Activated naive CD8-positive, alpha-beta T cell treated with anti-CD3 and anti-CD28 coated beads for 36 hours (primary cell): ENCODE measurements at regions not wholly inside any gene's neighbourhood (a gene's known extent, or its start where the extent isn't known, plus 50 kb on each side); places are given as distances from the start of the nearest gene placed in this dataset.

Experiments
- DNase-seq: peaks from one replicate; pipeline ENCODE4 v3.0.0; 2021
- H3K27ac Mint-ChIP-seq: one replicate; pipeline ENCODE4 v1.8.0; 2022; ENCODE audit warnings: mild to moderate bottlenecking, moderate library complexity, mixed read lengths
- H3K27me3 Mint-ChIP-seq: one replicate; pipeline ENCODE4 v1.8.0; 2022; ENCODE audit warnings: mild to moderate bottlenecking, mixed read lengths
- H3K36me3 Mint-ChIP-seq: one replicate; pipeline ENCODE4 v1.8.0; 2021; ENCODE audit warnings: mild to moderate bottlenecking, mixed read lengths
- H3K4me1 Mint-ChIP-seq: one replicate; pipeline ENCODE4 v1.8.0; 2021; ENCODE audit warnings: mixed read lengths
- H3K4me3 Mint-ChIP-seq: one replicate; pipeline ENCODE4 v1.8.0; 2022; ENCODE audit warnings: mild to moderate bottlenecking, moderate library complexity, mixed read lengths
- H3K9me3 Mint-ChIP-seq: one replicate; pipeline ENCODE4 v1.8.0; 2022; ENCODE audit warnings: mixed read lengths

DNA sequence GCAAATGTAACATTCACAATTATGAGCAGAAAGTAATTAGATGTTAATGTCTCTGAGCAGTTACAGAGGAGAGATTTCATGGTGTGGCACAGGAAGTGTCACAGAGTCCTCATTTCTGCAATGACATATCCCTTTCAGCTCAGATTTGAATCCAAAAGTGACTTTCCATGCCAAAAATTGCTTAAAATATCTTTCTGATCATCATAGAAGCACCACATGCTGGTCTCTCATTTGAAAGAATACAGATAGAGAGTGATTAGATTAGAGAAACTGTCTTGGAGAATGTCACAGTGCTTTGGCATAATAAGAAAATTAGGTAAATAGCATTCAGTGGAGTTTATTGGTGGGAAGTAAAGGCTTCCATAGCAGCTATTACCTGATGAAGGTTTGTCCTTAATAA lies 383.4 kb upstream of the CDH2 start:
- H3K36me3 Mint-ChIP-seq, result no peaks in the 10 kb centered on the region
- H3K27ac Mint-ChIP-seq, result no peak overlapping the region
- H3K4me1 Mint-ChIP-seq, result no peaks in the 10 kb centered on the region
- no peaks in the 10 kb centered on the region for H3K27me3 Mint-ChIP-seq
- H3K9me3 Mint-ChIP-seq, result peaks cover 2% of the 10 kb centered on the region
- H3K4me3 Mint-ChIP-seq, result no peak overlapping the region
- no peak for DNase-seq

DNA sequence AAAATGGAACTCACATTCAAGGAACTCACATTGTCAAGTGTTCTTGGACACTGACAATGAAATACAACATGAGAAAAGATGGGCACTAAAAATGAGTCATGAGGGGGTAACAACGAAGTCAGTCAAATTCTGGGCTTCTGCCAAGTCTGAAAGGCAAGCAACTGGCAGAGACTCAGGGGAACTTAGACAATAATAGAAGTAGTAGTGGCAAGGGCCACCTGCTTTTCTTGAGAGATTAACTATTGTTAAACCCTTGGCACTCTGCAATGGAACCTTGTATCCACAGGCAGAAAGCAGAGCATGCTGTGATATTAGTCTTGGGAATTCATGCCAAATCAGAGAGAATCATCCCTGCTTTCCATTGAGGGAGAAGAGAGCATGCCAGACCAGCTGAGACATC lies 382.6 kb upstream of the CDH2 start:
- Mint-ChIP-seq H3K9me3 (peaks cover 2% of the 10 kb centered on the region), H3K36me3 (no peaks in the 10 kb centered on the region), H3K4me3 (no peak overlapping the region), H3K4me1 (no peaks in the 10 kb centered on the region), H3K27me3 (no peaks in the 10 kb centered on the region), H3K27ac (no peak overlapping the region)
- no peak for DNase-seq

DNA sequence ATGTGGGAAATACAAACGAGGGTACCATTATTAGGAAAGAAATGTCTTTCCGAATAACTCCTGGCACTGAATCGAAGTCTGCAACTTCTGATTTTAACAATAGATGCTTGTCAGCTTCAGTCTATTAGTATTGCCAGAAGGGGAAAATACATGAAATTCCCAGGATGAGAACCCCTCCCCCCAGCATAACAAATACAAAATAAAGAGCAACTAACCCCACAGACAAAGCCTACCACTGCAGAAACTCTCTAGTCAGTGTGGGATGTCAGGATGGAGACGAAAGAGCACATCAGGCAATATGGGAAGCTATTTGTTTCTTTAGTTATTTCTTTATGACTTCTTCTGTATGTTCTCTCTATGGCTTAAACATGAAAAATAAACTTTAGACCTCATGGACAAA lies 365.0 kb upstream of the CDH2 start:
- no peak overlapping the region for H3K27ac Mint-ChIP-seq
- DNase-seq, result no peak
- no peaks in the 10 kb centered on the region for H3K36me3 Mint-ChIP-seq
- H3K4me3 Mint-ChIP-seq, result no peak overlapping the region
- no peaks in the 10 kb centered on the region for H3K4me1 Mint-ChIP-seq
- H3K27me3 Mint-ChIP-seq, result no peaks in the 10 kb centered on the region
- peaks cover 10% of the 10 kb centered on the region for H3K9me3 Mint-ChIP-seq

DNA sequence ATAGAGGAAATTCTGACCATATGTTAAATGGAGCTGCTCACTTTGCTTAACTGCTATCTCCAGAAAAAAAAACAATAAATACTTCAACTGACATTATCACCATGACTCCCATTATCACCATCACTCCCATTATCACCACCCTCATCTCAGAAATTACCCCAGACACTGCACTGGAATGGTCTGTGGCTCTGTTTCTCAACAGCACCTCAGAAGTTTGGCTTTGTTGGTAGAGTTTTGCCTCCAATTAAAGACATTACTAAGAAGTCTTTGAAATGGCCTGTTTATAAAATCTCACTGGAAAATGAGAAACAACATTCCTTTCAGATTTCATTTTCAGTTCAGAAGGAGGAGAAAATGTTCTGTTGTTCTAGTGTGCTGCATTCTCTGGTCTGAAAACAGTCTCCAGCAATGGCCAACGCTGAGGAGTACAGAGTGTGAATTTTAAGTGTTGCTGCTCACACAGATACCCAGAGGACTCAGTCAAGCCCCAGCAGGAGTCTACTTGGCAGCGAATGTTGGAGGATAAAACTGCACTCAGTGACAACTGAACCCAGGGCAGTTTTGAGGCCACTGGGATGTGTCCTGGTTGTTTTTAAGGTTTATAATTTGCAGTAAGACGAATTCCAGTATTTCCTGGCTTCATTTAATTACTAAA lies 364.5 kb upstream of the CDH2 start:
- Mint-ChIP-seq H3K27me3 (no peaks in the 10 kb centered on the region), H3K4me3 (no peak overlapping the region), H3K27ac (no peak overlapping the region), H3K36me3 (no peaks in the 10 kb centered on the region), H3K4me1 (no peaks in the 10 kb centered on the region), H3K9me3 (peaks cover 10% of the 10 kb centered on the region)
- DNase-seq, result no peak

DNA sequence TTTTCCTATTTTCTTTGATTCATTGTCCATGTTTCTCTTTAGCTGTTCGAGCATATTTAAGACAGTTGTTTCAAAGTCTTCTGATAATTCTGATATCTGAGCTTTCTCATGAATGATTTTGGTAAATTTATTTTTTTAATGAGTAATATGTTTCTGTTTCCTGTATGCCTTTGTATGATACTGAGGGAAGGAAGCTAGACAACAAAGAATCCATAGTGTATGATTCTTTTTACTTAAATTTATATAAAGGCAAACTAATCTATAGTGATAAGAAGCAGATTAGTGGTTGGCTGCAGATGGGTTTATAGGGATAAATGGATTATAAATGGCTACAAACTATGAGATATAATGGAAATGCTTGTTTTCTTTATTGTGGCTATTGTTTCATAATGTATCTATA lies 352.7 kb upstream of the CDH2 start:
- Mint-ChIP-seq H3K9me3 (peaks cover 8% of the 10 kb centered on the region), H3K4me3 (no peak overlapping the region), H3K36me3 (no peaks in the 10 kb centered on the region), H3K27me3 (no peaks in the 10 kb centered on the region), H3K27ac (no peak overlapping the region), H3K4me1 (no peaks in the 10 kb centered on the region)
- DNase-seq, result no peak

DNA sequence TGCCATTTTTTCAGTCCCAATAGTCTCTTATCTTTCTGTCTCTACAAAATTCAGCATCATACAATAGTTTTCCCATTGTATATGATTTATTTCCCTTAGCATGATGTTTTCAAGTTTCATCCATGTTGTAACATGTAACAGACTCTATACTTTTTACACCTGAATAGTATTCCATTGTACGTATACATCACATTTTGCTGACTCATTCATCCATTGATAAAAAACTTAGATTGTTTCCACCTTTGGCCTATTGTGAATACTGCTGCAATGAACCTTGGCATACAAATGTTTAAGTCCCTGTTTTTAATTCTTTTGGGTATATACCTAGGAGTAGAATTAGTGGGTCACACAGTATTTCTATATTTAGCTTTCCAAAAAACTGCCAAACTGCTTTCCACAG lies 349.3 kb upstream of the CDH2 start:
- no peaks in the 10 kb centered on the region for H3K36me3 Mint-ChIP-seq
- no peaks in the 10 kb centered on the region for H3K27me3 Mint-ChIP-seq
- DNase-seq, result no peak
- peaks cover 5% of the 10 kb centered on the region for H3K9me3 Mint-ChIP-seq
- no peak overlapping the region for H3K27ac Mint-ChIP-seq
- no peak overlapping the region for H3K4me3 Mint-ChIP-seq
- H3K4me1 Mint-ChIP-seq, result no peaks in the 10 kb centered on the region

DNA sequence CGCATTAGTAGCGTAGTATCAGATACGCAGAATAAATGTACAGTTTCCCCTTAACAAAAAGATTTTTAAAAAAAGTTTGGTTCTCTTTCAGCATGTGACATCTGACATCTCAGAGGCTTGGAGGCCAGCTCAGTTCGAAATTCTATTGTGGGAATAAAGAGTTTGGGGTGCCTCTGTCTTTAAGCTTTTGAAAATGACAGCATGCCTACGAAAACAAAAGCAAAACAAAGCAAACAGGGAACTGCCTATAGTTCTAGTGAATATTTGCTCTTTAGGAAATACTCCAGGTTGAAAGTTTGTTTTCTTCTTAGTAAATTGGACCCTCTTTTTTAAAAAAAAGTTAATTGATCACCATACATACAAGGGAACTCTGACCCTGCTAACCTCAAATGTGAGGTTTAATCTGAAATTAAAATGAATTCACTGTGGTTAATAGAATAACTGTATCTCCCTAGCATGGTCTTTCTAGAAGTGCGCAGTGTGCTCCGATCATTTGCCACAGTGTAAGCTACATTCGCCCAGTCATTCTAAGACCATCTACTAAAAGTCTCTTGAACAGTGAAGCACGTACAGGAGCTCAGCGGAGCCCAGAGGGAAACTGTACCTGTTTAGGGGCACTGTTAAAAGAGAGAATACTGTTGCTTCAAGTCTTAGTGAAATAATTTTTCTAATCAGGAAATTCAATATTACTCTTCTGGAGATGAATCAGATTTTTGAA lies 347.0 kb upstream of the CDH2 start:
- Mint-ChIP-seq H3K4me1 (no peaks in the 10 kb centered on the region), H3K27me3 (no peaks in the 10 kb centered on the region), H3K36me3 (no peaks in the 10 kb centered on the region), H3K4me3 (no peak overlapping the region), H3K27ac (no peak overlapping the region), H3K9me3 (peaks cover 8% of the 10 kb centered on the region)
- DNase-seq, result no peak

DNA sequence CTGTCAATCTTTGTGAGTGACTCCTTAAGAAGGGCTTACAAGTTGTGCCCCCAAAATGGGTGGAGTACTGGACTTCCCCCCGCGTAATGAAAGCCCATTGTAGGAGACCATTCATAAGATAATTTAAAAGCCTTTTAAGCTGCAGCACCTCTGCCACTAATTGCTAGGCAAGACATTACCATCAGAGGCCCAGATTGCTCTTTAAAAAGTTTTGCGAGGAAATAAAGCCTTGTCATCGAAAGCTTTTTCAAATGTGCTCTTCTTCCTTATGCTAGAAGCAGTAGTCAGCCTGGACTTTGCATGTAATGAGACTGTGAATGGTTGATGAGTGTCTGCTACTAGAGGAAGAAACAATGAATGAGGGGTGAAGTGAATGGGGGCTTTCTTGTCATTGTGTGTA lies 345.3 kb upstream of the CDH2 start:
- no peak overlapping the region for H3K4me3 Mint-ChIP-seq
- no peaks in the 10 kb centered on the region for H3K27me3 Mint-ChIP-seq
- no peaks in the 10 kb centered on the region for H3K36me3 Mint-ChIP-seq
- no peaks in the 10 kb centered on the region for H3K4me1 Mint-ChIP-seq
- H3K9me3 Mint-ChIP-seq, result peaks cover 8% of the 10 kb centered on the region
- no peak for DNase-seq
- no peak overlapping the region for H3K27ac Mint-ChIP-seq

DNA sequence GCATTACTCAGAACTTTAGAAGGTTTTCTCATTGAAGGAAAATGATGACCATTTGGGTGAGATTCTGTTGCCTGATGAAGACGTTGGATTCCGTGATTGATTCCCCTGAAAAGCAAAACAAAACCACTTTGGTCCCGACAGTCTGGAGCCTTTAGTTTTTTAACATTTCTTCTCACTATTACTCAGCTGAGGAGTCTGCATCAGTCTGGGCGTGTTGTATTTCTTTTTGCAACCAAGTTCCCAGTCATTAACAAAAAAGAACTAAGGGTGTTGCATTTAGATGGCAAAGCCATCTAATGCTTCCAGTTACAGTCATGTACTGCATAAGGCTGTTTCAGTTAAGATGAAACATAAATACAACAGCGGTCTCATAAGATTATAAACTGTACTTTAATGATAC lies 343.1 kb upstream of the CDH2 start:
- Mint-ChIP-seq H3K27me3 (no peaks in the 10 kb centered on the region), H3K4me1 (no peaks in the 10 kb centered on the region), H3K4me3 (no peak overlapping the region), H3K27ac (no peak overlapping the region), H3K9me3 (peaks cover 5% of the 10 kb centered on the region), H3K36me3 (no peaks in the 10 kb centered on the region)
- DNase-seq, result no peak

DNA sequence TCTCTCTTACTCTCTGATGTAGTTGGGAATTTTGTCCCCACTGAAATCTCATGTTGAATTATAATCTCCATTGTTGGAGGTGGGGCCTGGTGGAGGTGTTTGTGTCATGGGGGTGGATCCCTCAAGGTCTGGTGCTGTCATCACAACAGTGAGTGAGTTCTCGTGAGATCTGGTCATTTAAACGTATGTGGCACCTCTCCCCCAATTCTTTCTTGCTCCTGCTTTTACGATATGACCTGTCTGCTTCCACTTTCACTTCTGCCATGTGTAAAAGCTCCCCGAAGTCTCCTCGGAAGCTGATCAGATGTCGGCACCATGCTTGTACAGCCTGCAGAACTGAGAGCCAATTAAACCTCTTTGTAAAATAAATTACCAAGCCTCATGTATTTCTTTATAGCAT lies 337.8 kb upstream of the CDH2 start:
- H3K27ac Mint-ChIP-seq, result no peak overlapping the region
- DNase-seq, result no peak
- no peak overlapping the region for H3K4me3 Mint-ChIP-seq
- H3K9me3 Mint-ChIP-seq, result peaks cover 4% of the 10 kb centered on the region
- no peaks in the 10 kb centered on the region for H3K36me3 Mint-ChIP-seq
- H3K4me1 Mint-ChIP-seq, result no peaks in the 10 kb centered on the region
- no peaks in the 10 kb centered on the region for H3K27me3 Mint-ChIP-seq

DNA sequence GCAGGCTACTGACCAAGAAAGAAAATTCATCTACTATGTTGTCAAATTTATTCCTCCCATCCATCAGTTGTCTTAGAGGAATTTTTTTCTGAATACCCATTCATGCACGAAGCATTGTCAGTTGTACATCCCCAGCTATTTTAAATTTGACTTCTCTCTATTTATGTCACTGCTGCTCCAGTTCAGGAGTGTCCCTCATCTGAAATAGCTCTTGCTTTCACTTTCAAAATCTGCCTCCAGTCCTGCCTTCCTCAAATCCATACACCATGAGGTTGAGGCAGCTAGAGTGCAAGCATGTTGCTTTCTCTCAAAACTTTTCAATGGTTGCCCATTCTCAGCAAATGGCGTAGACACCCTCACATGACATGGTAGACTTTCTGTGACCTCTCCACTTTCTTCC lies 335.4 kb upstream of the CDH2 start:
- no peak overlapping the region for H3K27ac Mint-ChIP-seq
- no peak overlapping the region for H3K4me3 Mint-ChIP-seq
- H3K27me3 Mint-ChIP-seq, result no peaks in the 10 kb centered on the region
- H3K9me3 Mint-ChIP-seq, result peaks cover 1% of the 10 kb centered on the region
- DNase-seq, result no peak
- H3K4me1 Mint-ChIP-seq, result no peaks in the 10 kb centered on the region
- H3K36me3 Mint-ChIP-seq, result no peaks in the 10 kb centered on the region

DNA sequence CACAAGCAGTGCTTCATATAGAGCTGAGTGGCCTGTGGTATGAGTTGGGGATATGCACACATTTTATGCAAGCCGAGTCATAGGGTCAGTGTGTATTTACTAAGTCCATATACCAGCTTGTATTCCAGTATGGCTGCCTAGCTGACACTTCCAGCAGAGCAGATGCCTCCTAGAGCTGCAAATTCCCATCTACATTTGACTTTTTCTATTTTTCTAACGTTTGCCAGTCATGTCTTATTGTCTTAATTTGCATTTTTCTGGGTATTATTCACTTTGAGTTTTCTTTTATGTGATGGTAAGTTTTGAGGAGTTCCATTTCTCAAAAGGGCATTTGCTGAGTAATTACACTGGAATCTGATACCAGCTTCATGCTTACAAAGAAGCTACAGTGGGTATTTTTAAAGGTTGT lies 334.5 kb upstream of the CDH2 start:
- Mint-ChIP-seq H3K4me3 (no peak overlapping the region), H3K4me1 (no peaks in the 10 kb centered on the region), H3K36me3 (no peaks in the 10 kb centered on the region)

DNA sequence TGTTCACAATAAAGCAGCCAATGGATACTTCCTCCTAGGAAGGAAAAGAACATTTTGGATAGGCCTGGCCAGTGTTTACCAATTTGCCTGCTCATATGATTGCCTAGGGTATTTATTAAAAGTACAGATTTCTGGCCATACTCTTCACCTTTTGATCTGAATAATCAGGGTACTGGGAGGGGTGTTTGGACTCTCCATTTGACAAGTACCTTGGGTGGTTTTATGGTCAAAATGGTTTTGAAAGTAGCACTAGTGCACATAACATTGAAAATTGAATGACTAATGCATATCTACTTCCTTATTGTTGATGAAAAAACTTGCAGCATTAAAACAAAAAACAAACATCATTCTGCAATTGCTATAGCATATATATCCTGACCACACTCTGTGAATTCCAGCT lies 333.3 kb upstream of the CDH2 start:
- no peaks in the 10 kb centered on the region for H3K4me1 Mint-ChIP-seq
- H3K36me3 Mint-ChIP-seq, result no peaks in the 10 kb centered on the region
- H3K27ac Mint-ChIP-seq, result no peak overlapping the region
- peaks cover 1% of the 10 kb centered on the region for H3K9me3 Mint-ChIP-seq
- H3K4me3 Mint-ChIP-seq, result no peak overlapping the region
- H3K27me3 Mint-ChIP-seq, result no peaks in the 10 kb centered on the region
- DNase-seq, result no peak

More for the DNA sequence above, 334.5 kb upstream of the CDH2 start:
- no peaks in the 10 kb centered on the region for H3K27me3 Mint-ChIP-seq
- DNase-seq, result no peak
- no peak overlapping the region for H3K27ac Mint-ChIP-seq
- H3K9me3 Mint-ChIP-seq, result peaks cover 1% of the 10 kb centered on the region

DNA sequence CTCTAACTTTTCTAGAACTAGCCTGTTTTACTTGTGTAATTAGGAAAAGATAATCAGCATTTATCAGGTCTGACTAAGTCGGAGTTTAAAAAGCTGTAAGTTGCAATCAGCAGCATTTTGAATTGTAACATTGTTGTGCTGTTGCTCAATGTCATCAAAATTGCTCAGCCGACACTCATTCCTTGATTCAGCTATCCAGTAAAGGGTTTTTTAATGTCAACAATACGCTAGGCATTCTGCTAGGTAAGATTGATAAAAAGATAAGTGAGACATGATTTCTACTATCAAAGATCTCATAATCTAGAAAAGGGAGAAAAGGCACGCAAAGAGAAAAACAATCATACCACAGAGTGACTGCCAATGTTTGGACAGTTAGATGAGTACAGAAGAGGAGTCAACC lies 327.1 kb upstream of the CDH2 start:
- DNase-seq, result no peak
- no peak overlapping the region for H3K27ac Mint-ChIP-seq
- H3K4me3 Mint-ChIP-seq, result no peak overlapping the region
- H3K27me3 Mint-ChIP-seq, result no peaks in the 10 kb centered on the region
- H3K4me1 Mint-ChIP-seq, result no peaks in the 10 kb centered on the region
- H3K36me3 Mint-ChIP-seq, result no peaks in the 10 kb centered on the region
- H3K9me3 Mint-ChIP-seq, result peaks cover 4% of the 10 kb centered on the region

DNA sequence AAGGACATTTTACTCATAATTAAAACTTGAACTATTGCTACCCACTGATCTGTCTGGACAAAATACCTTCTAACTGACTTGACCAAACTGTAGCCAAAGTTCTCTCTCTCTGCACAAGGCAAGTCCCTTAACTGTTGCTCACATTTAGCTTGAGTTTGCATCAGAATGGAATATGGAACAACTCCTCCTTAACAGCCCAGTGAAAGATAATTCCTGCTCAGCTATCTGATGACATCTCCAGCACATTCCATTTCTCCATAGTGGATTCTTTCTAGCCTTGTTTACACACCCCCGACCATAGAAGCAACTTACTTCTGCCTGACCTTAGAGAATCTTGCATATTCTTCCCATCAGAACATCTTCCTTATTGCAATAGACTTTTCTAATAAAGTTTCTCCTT lies 317.2 kb upstream of the CDH2 start:
- Mint-ChIP-seq H3K4me3 (no peak overlapping the region), H3K9me3 (peaks cover 3% of the 10 kb centered on the region)

DNA sequence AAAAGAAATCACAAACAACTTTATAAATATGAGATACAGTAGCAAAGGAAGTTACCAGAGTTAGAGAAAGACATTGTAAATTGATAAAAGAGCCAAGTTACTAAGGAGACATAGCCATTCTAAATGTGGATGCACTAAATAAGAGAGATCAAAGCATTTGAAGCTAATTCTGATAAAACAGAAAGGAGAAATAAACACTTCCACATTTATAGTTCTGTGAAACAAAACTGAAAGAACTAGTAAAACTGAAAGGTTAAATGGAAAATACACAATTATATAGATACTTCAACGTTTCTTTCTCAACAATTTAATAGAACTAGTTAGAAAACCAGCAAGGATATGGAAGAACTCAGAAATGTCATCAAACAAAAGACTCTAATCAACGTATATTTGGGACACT lies 309.0 kb upstream of the CDH2 start:
- H3K27me3 Mint-ChIP-seq, result no peaks in the 10 kb centered on the region
- H3K4me3 Mint-ChIP-seq, result no peak overlapping the region
- DNase-seq, result no peak
- peaks cover 5% of the 10 kb centered on the region for H3K9me3 Mint-ChIP-seq
- peaks cover 3% of the 10 kb centered on the region for H3K4me1 Mint-ChIP-seq
- no peak overlapping the region for H3K27ac Mint-ChIP-seq
- no peaks in the 10 kb centered on the region for H3K36me3 Mint-ChIP-seq

More for the DNA sequence above, 317.2 kb upstream of the CDH2 start:
- no peaks in the 10 kb centered on the region for H3K36me3 Mint-ChIP-seq
- H3K4me1 Mint-ChIP-seq, result no peaks in the 10 kb centered on the region
- H3K27ac Mint-ChIP-seq, result no peak overlapping the region
- H3K27me3 Mint-ChIP-seq, result no peaks in the 10 kb centered on the region
- DNase-seq, result no peak
